ENCODE measurements at regions not wholly inside any gene's neighbourhood (a gene's known extent, or its start where the extent isn't known, plus 50 kb on each side); places are given as distances from the start of the nearest gene placed in this dataset.

DNA sequence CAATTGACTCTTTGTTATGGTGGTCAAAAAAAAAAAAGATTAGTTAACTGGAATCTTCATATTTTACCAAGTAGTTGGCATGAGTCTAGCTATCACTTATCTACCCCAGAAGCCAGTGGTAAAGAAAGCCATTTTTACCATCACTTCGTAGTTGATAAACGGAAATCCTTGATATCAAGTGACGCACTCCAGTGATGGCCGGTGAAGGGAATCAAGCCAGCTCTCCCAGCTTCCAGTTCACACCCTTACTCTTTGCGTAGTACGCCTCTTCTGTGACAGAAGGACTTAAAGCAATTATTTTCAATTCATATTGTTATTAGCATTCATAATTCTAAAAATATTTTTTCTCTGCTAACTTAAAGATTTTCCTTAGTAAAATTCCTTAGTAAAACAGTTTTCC is 447.9 kb downstream of the GPATCH2 start:
- intact Hi-C loops (cut with DNase I): no loop called here
- H3K27ac ChIP-seq (ENCODE audit: low read depth in 2 of 2, low read length in 2 of 2): no peak overlapping the region
- TF ChIP-seq, protein P1, sequence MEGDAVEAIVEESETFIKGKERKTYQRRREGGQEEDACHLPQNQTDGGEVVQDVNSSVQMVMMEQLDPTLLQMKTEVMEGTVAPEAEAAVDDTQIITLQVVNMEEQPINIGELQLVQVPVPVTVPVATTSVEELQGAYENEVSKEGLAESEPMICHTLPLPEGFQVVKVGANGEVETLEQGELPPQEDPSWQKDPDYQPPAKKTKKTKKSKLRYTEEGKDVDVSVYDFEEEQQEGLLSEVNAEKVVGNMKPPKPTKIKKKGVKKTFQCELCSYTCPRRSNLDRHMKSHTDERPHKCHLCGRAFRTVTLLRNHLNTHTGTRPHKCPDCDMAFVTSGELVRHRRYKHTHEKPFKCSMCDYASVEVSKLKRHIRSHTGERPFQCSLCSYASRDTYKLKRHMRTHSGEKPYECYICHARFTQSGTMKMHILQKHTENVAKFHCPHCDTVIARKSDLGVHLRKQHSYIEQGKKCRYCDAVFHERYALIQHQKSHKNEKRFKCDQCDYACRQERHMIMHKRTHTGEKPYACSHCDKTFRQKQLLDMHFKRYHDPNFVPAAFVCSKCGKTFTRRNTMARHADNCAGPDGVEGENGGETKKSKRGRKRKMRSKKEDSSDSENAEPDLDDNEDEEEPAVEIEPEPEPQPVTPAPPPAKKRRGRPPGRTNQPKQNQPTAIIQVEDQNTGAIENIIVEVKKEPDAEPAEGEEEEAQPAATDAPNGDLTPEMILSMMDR (IDR thresholded peaks at IDR 0.05; ENCODE audit: borderline replicate concordance, extremely low read depth, insufficient read depth): no peak
- H3K9me3 ChIP-seq (ENCODE audit: control insufficient read depth in 2 of 3, insufficient read depth in 1 of 3, low read length in 3 of 3): peaks cover 0 to 3% (median 0%) of the 10 kb centered on the region in 3 donors
- no peak overlapping the region for H3K9ac ChIP-seq (ENCODE audit: low read length in 3 of 3)
- no peaks in the 10 kb centered on the region for H3K36me3 ChIP-seq (ENCODE audit: control insufficient read depth in 2 of 3, insufficient read depth in 3 of 3, low read length in 3 of 3)
- DNase-seq (no peak), FAIRE-seq (no peak)
- no peaks in the 10 kb centered on the region for H3K4me1 ChIP-seq (ENCODE audit: control insufficient read depth in 2 of 3, insufficient read depth in 2 of 3, low read depth in 1 of 3, low read length in 3 of 3)
- H3K27me3 ChIP-seq (ENCODE audit: control insufficient read depth, insufficient read depth, low read length): no peaks in the 10 kb centered on the region
- H3K4me3 ChIP-seq (ENCODE audit: low read length in 3 of 3): no peak overlapping the region

DNA sequence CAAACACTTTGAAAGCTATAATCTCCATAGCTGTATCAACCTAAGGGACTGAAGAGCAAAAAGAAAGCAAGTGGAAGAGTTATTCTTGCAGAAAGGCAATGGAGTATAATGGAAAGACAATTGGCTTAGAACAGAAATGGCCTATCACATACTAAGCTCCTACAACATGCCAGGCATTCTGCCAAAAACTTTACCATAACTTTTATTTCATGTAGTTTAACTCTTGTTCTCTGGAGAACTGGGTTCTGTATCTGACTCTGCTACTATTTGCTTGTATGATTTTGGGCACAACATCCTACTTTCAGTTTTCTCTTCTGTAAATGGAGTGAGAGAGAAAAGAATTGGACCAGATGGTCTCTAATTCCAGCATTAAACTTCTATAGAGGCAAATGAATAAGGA is 449.1 kb downstream of the GPATCH2 start:
- H3K27me3 ChIP-seq (ENCODE audit: control insufficient read depth, insufficient read depth, low read length): no peaks in the 10 kb centered on the region
- H3K4me1 ChIP-seq (ENCODE audit: control insufficient read depth in 2 of 3, insufficient read depth in 2 of 3, low read depth in 1 of 3, low read length in 3 of 3): no peaks in the 10 kb centered on the region
- TF ChIP-seq, protein P1 (IDR thresholded peaks at IDR 0.05; ENCODE audit: borderline replicate concordance, extremely low read depth, insufficient read depth): no peak
- FAIRE-seq (no peak), DNase-seq (peak in 1 of 5 donors; percentile 20)
- H3K27ac ChIP-seq (ENCODE audit: low read depth in 2 of 2, low read length in 2 of 2): no peak overlapping the region
- intact Hi-C loops (cut with DNase I): no loop called here
- peaks cover 0 to 3% (median 0%) of the 10 kb centered on the region in 3 donors for H3K9me3 ChIP-seq (ENCODE audit: control insufficient read depth in 2 of 3, insufficient read depth in 1 of 3, low read length in 3 of 3)
- H3K9ac ChIP-seq (ENCODE audit: low read length in 3 of 3): no peak overlapping the region
- no peaks in the 10 kb centered on the region for H3K36me3 ChIP-seq (ENCODE audit: control insufficient read depth in 2 of 3, insufficient read depth in 3 of 3, low read length in 3 of 3)
- no peak overlapping the region for H3K4me3 ChIP-seq (ENCODE audit: low read length in 3 of 3)

DNA sequence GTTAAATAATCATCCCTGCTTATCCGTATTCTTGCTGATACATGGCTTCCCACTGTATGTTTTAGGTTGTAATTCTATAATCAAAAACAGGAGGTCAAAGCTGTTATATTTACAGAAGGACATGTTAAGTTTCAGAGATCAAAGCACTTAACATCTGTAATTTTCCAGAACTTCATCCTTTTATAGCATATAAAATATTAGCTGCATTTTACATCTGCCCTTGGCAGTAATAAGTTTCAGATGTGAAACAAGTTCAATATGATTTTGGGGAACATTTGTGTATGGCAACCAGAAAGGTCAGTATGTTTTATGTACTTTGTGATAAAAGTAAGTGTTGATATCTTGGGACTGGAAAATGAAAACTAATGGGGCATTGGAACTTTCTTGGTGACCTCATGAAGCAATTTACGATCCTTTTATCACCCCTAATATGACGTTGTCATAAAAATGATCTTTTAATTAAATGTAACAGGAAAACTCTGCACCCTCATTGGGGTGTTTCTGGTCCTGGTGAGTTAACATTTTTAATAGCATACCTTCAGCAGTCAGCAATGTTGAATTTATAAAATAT is 449.6 kb downstream of the GPATCH2 start:
- Histone ChIP-seq H3K9me3 (ENCODE audit: control insufficient read depth in 2 of 3, insufficient read depth in 1 of 3, low read length in 3 of 3) (no peaks in the 10 kb centered on the region), H3K9ac (ENCODE audit: low read length in 3 of 3) (no peak overlapping the region), H3K27ac (ENCODE audit: low read depth in 2 of 2, low read length in 2 of 2) (no peak overlapping the region), H3K36me3 (ENCODE audit: control insufficient read depth in 2 of 3, insufficient read depth in 3 of 3, low read length in 3 of 3) (no peaks in the 10 kb centered on the region), H3K4me1 (ENCODE audit: control insufficient read depth in 2 of 3, insufficient read depth in 2 of 3, low read depth in 1 of 3, low read length in 3 of 3) (no peaks in the 10 kb centered on the region), H3K27me3 (ENCODE audit: control insufficient read depth, insufficient read depth, low read length) (no peaks in the 10 kb centered on the region), H3K4me3 (ENCODE audit: low read length in 3 of 3) (no peak overlapping the region)
- TF ChIP-seq, protein P1 (IDR thresholded peaks at IDR 0.05; ENCODE audit: borderline replicate concordance, extremely low read depth, insufficient read depth): no peak
- intact Hi-C loops (cut with DNase I): no loop called here
- FAIRE-seq (no peak), DNase-seq (peak in 1 of 5 donors; percentile 19)

DNA sequence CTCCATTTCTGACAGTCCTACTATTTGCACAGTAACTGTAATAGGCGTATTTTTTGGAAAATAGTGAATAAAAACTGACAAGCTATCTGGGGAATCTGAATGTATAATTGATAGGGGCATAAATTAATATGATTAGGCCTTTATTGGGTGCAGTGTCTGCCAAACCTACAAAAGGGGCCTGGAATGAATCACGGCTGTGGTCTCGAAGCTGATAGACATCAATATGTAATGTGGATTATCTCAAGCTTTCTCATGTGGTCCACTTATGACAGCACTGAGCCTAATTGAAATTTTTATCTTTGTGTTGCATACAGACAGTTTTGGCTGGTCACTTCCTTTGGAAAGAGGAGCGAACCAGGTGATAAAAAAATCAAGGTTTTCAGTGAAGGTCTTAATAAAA is 450.4 kb downstream of the GPATCH2 start:
- H3K36me3 ChIP-seq (ENCODE audit: control insufficient read depth in 2 of 3, insufficient read depth in 3 of 3, low read length in 3 of 3): no peaks in the 10 kb centered on the region
- intact Hi-C loops (cut with DNase I): no loop called here
- H3K4me1 ChIP-seq (ENCODE audit: control insufficient read depth in 2 of 3, insufficient read depth in 2 of 3, low read depth in 1 of 3, low read length in 3 of 3): no peaks in the 10 kb centered on the region
- no peak for FAIRE-seq
- DNase-seq: no peak
- H3K9ac ChIP-seq (ENCODE audit: low read length in 3 of 3): no peak overlapping the region
- no peak overlapping the region for H3K4me3 ChIP-seq (ENCODE audit: low read length in 3 of 3)
- no peak overlapping the region for H3K27ac ChIP-seq (ENCODE audit: low read depth in 2 of 2, low read length in 2 of 2)
- H3K9me3 ChIP-seq (ENCODE audit: control insufficient read depth in 2 of 3, insufficient read depth in 1 of 3, low read length in 3 of 3): no peaks in the 10 kb centered on the region
- TF ChIP-seq, protein P1 (IDR thresholded peaks at IDR 0.05; ENCODE audit: borderline replicate concordance, extremely low read depth, insufficient read depth): no peak
- H3K27me3 ChIP-seq (ENCODE audit: control insufficient read depth, insufficient read depth, low read length): no peaks in the 10 kb centered on the region

All from kidney (tissue), 13 donors.